GM20431 (cell line): ENCODE measurements at regions not wholly inside any gene's neighbourhood (a gene's known extent, or its start where the extent isn't known, plus 50 kb on each side); places are given as distances from the start of the nearest gene placed in this dataset.

Source experiments
- in situ Hi-C: fragments of 300-500 bp; cut with MseI, MboI; formaldehyde crosslinking; loops from one replicate; pipeline ENCODE4 v1.15.0; 2020; ENCODE audit warnings: low sequenced_read_pairs; ENCODE audit not compliant: unreplicated experiment

DNA sequence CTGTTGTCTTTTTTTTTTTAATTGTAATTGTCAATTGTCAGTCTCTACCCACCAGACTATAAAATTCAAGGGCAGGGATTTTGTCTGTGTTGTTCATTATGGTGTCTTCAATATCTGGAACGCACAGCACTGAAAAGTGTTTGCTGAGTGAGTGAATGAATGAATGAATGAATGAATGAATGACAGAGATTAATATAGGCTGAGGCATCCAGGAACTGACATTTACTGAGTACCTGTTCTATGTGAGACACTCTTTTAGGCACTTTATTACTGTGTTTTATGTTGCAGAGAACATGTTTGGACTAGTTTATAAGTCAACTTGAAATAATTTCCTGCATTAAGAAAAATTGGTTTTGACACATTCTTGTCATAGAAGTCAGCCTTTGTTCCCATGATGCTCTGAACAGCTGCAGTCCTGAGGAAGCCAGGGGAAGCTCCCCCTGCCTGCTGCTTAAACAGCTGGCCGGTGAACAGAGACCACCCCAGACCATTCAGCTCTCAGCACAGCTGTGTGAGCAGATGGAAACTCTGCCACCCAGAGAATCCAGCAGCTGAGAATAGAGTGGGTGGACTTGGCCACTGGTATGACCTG is 160.7 kb upstream of the CCND2 start:
- in situ Hi-C loops: loop anchor here (25.0 kb wide), 1 partner anchor 174 kb away; no protein-coding TSS in a partner anchor

DNA sequence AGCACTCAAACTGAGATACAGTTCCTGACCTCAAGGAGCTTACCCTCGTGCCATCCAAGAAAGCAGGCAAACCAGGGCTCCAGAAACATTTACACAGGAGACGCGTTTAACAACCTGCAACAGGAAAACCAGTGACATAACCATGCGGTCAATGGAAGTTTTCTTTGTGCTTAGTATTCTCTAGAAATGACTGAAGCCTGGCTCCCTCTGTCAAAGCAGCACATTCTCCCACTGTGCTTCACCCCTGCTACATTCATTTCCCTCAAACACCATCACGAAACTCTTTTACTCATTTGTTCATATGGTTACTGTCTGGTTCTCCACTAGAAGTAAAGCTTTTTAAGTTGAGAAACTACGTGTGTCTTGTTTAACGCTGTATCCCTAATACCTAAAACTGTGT is 161.3 kb upstream of the CCND2 start:
- in situ Hi-C loops: loop anchor here (25.0 kb wide), 1 partner anchor 175 kb away; no protein-coding TSS in a partner anchor

DNA sequence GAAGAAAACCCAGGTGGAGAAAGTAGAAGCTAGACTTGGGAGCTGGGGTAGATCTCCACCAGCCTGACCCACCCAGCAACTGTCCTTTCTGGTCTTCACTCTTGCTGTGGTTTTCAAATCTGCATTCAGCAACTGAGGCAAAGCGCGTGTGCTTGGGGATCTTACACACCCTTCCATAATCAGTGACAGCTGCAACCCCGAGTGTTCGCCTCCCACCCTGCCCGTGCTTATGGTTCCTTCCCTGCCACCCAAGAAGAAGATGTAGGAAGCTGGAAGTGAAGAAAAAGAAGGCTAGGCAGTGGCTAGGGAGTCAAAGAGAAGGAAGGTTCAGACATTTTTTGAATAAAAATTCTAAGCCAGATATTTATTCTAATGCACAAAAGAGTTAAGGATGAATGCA is 162.6 kb upstream of the CCND2 start:
- in situ Hi-C loops: loop anchor here (25.0 kb wide), 1 partner anchor 176 kb away; no protein-coding TSS in a partner anchor

DNA sequence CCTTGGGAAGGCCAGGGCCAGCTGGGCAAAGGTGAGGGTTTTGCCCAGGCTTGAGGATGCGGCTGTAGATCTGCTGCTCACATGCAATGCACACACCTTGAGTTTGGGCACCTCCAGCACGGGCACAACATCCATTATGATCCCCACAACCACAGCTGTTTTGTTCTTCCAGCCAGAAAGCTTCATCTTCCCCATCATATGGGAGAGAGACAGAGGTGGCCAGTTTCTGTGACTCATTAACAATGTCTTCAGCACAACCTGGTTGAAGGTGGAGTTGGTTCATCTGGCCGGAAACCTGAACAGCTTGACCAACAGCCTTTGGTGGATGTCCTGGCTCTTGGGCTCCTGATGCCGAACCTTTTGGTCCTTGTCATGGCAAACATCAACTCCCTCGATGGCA is 163.7 kb upstream of the CCND2 start:
- in situ Hi-C loops: loop anchor here (25.0 kb wide), 1 partner anchor 177 kb away; no protein-coding TSS in a partner anchor

DNA sequence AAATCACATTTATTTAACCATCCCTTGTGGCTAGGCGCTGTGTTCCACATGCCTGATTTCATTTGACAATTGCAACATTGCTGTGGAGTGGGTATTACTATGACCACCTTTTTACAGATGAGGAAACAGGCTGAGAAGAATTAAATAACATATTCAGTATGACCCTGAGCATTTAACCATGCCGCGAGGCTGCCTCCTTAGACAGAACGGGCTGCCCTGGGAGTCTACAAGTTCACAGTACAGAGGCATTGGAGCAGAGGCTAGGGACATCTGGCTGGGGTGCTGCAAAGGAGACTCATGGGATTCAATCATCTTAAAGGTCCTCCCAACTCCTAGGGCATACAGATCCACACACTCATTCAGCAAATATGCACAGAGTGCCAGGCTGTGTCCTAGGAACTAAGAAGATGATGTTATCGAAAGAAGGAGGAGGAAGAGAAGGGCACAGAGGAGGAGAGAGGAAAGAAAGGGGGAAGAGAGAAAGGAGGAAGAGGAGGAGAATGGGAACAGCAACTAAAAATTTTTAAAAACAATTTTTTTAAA is 164.7 kb upstream of the CCND2 start:
- in situ Hi-C loops: loop anchor here (25.0 kb wide), 1 partner anchor 178 kb away; no protein-coding TSS in a partner anchor

DNA sequence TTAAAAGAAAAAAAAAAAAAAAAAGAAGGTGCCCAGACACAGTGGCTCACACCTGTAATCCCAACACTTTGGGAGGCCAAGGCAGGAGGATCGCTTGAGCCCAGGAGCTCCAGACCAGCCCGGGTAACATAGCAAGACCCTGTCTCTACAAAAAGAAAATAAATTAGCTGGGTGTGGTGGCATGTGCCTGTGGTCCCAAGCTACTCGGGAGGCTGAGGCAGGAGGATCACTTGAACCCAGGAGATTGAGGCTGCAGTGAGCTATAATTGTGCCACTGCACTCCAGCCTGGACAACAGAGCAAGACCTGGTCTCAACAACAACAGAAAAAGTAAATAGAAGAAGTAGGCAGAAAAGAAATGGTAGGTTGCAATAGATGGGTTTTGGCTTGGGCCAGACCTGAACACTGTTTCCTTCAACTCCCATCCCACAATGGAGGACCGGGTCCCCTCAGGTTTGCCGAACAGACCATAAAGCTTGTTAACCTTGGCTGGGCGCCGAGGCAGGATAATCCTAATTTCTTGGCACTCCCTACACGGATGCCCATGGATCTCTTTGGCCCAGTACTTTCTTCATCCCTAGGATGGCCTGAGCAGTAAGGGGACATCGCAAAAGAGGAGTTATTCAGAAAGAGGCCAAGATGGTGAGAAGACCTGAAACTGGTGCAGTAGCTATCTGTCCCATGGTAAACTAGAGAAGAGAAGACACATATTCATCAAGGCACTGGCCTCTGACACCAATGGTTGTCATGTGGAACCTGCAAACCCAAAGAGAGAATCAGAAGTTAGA is 165.5 kb upstream of the CCND2 start:
- in situ Hi-C loops: loop anchor here (25.0 kb wide), 1 partner anchor 179 kb away; no protein-coding TSS in a partner anchor

DNA sequence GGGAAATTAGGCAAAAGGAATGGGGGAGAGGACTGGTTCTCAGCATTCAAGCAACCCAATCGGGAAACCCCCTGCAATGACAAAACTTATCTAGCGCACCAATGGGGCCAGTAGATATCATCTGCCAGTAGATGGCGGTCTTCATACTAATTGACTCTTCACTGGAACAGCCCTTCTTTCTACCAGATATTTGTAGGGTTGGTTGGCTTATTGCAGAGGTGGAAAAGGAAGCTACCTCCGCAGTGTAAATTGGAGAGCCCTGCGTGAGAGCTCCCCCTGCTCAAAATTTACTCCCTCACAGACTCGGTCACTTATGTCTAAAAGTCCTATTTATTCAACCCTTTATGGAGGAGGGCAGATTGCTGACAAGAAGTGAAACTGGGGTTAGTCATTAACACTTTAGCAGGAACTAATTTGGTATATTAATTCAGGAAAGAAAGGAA is 166.1 kb upstream of the CCND2 start:
- in situ Hi-C loops: loop anchor here (25.0 kb wide), 1 partner anchor 180 kb away; no protein-coding TSS in a partner anchor

DNA sequence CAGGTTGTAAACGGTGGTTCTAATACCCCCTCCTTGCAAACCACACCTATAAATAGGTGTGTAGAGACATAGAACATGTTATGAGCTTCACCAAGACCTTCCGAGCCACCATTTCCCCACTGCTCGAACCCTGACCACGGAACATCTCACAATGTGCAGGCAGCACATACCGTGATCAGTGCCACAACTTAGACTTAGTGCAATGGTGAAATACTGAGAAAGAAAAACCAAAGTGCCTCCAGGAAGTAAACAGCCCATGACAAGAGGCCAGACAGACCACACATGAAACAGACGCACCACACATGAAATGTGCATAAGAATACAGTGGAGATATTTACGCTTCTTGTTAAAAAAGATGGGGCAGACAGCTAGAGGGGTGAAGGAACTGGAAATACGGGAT is 166.9 kb upstream of the CCND2 start:
- in situ Hi-C loops: loop anchor here (25.0 kb wide), 1 partner anchor 181 kb away; no protein-coding TSS in a partner anchor

DNA sequence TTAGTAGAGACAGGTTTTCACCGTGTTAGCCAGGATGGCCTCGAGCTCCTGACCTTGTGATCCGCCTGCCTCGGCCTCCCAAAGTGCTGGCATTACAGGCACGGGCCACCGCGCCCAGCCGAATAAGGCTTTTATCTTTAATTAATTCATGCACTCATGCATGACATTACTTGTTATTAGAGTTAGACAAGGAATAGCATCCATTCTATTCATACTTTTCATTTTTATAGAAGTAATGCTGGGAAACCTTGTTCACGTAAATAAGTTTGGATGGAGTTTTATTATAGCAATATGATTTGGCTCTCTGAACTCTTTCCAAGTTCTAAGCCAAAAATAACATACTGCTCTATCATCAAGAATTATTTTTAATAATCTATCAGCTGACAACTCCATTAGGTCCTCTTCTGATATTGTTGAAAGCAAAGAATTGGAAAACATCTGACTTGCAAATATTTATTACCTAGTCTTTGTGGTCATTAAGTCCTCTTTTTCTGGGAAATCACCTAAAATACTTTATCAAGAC is 168.8 kb upstream of the CCND2 start:
- in situ Hi-C loops: loop anchor here (25.0 kb wide), 1 partner anchor 183 kb away; no protein-coding TSS in a partner anchor

DNA sequence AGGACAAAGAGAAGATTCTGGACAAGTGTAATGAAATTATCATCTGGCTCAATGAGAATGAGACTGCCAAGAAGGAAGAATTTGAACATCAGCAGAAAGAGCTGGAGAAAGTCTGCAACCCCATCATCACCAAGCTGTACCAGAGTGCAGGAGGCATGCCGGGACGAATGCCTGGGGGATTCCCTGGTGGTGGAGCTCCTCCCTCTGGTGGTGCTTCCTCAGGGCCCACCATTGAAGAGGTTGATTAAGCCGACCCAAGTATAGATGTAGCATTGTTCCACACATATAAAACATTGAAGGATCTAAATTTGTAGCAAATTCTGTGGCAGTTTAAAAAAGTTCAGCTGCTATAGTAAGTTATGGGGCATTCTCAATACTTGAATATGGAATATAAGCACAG is 174.3 kb upstream of the CCND2 start:
- in situ Hi-C loops: no loop called here

DNA sequence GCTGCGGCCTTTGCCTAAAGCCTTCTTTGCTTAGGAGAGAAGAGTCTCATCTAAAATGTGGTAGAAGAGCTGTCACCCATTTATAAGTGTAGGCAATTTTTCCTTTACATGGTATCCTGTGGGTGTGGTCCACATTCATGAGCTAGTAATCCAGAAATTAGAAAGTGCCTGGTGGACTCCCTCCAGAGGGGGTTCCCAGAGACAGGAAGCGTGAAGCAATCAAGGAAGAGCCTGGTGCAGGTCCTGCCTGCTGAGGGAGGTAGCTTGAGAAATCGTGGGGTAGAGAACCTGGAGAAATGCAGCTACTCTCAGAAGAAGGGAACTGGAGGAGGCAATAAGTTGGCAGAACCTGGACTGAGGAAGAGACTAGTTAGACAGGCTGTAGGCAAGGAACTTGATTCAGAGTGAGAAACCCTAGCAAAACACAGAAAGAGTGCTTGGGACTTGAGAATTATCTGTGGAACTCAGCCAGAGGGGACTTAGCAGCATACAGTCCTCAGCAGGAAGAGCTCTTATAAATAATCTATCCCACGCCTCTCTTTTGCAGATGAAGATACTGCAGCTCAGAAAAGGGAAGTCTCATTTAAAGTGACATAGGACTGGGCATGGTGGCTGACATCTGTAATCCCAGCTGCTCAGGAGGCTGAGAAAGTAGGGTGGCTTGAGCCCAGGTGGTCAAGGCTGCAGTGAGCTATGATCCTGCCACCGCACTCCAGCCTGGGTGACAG is 182.4 kb upstream of the CCND2 start:
- in situ Hi-C loops: no loop called here

DNA sequence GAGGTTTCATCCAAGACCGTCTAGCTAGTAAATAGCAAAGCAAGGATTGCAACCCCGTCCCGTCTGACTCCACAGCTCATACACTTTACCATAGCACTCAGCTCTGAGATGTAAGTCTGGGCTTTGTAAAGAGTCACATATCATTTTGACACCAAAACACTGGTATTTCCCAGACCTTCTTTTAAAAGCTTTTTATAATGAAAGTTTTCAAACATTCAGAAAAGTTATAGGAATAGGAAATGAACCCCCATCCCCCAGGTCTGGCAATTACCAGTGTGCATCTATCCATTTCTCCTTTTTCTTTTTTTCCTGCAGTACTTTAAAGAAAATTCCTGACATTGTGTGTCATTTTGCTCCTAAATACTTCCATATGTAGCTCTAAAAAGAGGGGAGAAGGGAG is 183.6 kb upstream of the CCND2 start:
- in situ Hi-C loops: no loop called here

DNA sequence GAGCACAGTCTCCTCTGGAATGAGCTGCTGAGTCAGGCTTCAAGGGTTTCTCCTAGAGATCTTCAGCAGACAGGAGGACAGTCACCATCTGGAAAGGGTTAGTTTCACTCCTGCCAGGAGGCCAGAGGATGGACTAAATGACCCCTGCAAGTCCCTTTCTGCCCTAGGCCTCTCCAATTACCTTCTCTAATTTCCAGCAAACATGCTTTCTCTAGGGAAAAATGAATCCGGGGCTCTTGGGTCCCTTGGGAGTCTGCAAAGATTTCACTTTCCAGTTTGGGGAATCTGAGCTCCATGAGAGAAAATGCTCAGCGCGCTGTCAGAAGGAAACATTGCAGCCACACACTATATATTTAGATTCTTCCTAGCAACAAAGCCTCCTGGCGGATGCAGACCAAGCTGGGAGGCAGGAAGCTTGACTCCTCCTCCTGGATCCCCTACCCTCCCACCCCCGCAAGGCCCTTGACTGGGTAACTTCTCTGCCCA is 184.4 kb upstream of the CCND2 start:
- in situ Hi-C loops: no loop called here

DNA sequence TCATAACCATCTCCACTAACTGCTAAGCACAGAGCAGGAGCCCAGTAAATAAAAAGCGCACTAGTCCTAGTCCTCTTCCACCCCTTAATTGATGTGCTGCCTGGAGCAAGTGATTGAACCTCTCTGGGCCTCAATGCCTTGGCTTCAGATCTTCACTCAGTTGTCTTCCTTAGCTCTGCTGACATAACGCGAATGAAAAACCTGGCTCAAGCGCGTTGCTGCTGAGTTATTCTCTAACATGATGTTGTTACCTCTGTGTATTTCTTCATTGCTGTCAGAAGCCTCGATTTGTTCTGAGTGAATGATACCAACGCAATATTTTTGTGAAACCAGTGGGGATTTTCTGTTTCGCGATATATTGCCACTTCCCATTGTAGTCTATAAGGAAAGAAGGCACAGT is 185.1 kb upstream of the CCND2 start:
- in situ Hi-C loops: no loop called here

DNA sequence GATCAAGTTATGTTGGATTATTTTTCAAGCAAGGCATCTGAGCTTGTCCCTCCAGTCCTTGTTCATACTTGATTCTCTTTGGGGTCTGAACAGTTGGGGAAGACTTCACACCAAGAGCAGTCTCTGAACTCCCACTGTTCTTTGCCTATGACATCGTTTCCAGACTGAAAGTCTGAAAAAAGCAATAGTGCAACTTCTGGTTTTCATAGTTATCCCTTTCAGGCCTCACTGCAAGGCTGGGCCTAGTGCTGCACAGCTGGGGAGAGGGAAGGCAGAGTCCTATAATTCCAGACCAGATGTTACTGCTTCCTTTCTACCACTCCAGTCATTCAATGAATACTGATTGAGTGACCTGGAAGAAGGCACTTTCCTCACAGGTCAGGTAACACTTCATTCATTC is 187.1 kb upstream of the CCND2 start:
- in situ Hi-C loops: no loop called here

DNA sequence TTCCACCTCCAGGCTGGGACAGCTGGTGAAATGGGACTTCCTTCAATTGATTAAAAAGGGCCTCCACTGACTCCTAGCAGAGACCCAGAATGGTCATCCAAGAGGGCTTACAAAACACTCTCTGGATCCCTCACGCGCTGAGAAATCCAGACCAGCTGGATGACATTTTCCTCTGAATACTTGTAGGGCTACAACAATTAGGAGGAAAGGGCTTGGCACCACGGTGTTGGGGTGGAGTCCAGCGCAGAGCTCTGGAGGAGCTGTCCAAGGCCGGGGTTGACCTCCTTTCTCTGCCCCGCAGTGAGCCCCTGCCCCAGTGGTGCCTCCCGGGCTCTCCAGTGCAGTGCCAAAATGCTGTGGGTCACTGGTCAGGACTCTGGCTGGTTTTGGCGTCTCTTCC is 189.0 kb upstream of the CCND2 start:
- in situ Hi-C loops: no loop called here

DNA sequence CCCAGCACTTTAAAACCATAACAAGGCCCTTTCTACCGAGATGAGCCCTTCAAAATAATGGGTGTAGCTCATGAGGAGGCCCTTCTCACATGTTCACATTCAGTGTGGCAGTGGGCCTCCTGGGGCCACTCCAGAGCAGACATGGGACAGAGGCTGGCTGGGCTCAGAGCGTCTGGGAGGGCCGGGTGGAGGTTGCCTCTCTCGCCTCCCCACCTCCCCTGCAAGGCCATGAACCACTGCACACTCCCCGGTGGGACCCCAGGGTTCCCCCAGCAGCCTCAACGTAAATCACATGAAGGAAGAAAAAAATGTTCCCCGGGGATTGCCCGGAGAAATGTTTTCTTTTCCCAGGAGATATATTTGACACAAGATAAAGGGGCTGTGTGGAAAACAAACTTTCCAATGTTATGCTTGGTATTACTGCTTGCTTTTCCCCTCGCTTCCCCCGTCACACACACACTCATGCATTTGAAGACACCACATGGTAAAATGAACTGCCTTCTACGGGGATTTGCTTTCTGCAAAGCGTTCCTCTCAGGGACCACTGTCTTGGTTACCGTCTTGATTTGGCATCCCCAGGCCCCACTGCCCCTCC is 190.7 kb upstream of the CCND2 start:
- in situ Hi-C loops: no loop called here

DNA sequence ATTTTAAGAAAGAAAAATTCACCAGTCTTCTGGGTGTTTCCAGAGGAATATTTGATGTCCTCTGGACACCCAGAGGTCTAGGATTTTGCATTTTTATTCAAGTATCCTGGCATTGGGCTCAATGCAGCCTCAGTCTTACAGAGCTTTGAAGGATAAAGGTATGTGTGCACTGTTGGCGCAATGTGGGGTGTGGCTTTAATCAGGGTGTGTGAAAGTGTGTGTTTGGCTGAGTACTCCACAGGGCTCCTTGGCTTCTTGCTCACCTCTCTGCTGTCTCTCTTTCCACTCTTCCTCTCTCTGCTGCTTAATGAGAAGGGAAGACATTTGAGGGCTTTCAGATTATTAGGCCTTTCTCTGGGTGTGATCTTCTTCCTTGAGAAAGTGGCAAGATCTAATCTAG is 193.3 kb upstream of the CCND2 start:
- in situ Hi-C loops: no loop called here

DNA sequence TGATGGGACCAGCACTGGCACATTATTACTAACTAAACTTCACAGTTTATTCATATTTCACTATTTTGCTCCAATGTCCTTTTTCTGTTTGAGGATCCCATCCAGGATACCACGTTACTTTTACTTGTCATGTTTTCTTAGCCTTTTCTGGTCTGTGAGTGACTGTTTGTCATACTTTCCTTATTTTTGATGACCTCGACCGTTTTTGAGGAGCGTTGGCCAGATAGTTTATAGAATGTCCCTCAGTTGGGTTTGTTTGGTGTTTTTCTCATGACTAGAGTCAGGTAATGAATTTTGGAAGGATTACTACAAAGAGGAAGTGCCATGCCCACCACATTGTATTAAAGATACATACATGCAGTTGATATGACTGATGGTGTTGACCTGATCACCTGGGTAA is 199.4 kb upstream of the CCND2 start:
- in situ Hi-C loops: no loop called here

DNA sequence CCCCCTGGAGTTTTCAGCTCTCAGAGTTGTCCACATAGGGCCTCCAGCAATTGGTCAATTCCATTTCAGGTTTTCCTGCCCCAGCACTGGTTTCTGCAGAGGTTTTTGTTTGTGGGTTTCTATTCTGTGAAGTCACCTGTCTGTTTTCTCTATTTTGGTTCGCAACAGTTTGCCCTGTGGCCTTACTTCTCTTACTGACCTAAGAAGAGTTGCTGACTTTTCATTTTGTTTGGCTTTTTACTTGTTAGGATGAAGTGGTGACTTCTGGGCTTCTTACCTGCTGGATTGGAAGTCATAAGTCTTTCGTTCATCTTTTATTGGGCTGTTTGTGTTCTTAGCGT is 196.4 kb upstream of the PARP11 start:
- in situ Hi-C loops: no loop called here
